NCI-H1436 (cell line): ENCODE measurements at regions not wholly inside any gene's neighbourhood (a gene's known extent, or its start where the extent isn't known, plus 50 kb on each side); places are given as distances from the start of the nearest gene placed in this dataset.

Experiments used
- DNase-seq: peaks from one replicate; lab custom pipeline; 2025; lab: John Stamatoyannopoulos, UW

- DNase-seq, result no peak
Measured at GRCh38 chr1:220982686-220983085, 103.4 kb downstream of the HLX start.

GRCh38 chr1:220983877-220984635 is 104.8 kb downstream of the HLX start:
- no peak for DNase-seq

GRCh38 chr1:220990427-220991339 is 111.4 kb downstream of the HLX start:
- DNase-seq, result no peak

DNA sequence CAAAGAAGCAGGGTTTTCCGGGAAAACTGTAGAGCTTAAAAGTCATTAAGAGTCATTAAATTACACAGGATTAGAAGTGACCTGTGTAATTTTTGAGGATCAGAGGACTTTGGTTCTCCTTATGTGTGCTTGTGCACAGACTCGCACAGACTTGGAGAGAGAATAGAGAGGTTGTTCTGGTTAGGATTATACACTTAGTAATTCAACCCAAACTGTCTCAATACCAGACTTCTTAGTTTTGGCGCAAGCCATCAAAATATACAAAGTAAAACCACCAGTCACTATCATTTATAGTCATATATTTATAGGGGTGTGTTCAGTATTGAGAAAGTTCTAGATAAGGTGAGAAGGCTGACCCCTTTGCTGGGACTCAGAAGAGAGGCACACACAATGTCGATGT is 112.3 kb downstream of the HLX start:
- DNase-seq, result no peak

GRCh38 chr1:220991959-220992704 is 112.9 kb downstream of the HLX start:
- DNase-seq, result no peak

DNA sequence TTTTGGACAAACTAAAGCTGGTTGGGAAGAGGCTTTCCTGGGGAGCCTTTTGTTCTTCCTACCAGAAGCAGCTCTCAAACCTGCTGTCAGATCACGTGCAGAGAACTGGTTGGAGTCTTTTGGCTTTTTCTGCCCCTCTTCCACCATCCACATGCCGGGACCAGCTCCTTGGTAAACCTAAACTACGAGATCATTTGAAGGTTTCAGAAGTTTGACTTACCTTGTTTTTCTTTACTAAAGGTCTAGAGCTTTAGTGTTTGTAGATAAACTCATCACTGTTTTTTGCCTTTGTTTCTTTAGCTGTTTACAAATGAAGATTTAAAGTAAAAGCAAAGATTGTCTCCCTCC is 113.4 kb downstream of the HLX start:
- DNase-seq, result no peak

- DNase-seq, result no peak
Measured at GRCh38 chr1:220994671-220995070, 115.4 kb downstream of the HLX start.

DNA sequence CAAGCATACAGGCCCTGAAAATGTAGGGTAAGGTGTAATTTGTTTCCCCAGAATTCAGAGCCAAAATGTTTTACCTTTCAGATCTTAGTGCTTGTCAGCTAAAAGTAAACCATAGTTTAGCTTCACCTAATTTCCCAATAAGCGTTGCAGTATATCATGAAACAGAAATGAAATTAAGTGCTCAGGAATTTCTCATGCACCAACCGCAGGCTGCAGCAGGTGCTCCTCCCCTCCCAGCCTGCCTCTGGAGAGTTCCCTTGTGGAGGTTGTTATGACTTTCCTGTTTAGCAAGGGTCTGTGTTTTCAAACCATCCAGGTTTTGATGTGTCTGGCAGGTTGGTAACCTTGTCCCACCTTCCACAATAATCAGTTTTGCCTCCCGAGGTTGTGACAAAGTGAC is 118.5 kb downstream of the HLX start:
- DNase-seq, result no peak

DNA sequence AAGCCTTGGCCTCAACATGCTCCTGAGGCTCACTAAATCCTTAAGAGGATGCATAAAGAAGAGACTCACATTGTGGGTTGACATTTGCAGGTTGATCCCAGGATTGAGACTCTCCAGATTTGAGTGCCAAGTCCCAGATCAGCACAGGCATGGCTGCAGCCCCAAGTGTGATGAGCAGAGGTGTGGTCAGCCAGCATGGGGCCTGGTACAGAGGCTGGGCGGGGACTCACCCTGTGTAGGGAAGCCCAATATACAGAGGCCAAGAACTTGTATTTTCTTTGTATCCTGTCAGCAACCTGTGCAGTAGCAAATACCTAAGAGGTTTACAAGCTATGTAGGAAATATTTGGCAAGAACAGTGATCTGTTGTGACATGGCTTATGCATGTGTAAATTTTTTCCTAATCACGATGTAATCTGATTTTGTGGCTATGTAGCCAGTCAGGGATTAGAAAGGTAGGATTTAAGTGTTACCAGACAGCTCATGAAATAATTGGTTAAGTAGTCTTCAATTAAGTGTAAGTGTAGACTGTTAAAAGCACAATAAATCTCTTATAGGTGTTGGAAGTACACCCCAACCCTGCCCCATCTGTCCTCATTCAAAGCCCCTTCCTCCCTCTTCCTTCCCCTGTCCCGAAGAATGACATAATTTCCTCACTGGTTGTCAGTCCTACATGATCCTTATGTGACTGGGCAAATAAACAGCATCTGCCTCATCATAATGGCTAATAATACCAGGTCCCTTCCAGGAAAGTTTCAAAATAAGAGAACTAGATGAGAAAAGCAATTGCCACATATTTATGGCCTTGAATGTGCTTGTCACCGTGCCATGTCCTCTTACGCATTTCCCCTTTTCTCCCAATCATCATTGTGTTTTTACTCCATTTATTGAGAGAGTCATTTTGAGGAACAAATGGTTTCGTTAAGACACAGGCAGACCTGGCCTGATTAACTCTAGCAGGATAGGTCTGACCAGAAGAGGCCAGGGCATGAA is 120.9 kb downstream of the HLX start:
- DNase-seq, result no peak

DNA sequence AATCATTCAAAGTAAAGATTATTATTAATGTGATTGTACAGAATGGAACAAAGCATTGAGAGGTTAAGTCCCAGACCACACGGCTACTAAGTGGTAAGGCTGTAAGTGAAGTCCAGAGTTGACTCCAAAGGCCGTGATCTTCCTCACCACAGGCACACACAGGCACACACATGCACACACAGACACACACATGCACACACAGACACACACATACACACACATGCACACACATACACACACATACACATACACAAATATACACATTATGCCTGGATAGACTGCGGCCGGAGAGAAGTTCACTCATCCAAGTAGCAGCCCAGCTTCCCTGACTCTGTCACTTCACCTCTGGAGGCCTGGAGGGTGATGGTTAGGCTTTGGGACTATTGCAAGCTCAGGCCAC is 121.9 kb downstream of the HLX start:
- DNase-seq, result no peak

GRCh38 chr1:221002601-221003000 is 123.4 kb downstream of the HLX start:
- DNase-seq, result no peak

DNA sequence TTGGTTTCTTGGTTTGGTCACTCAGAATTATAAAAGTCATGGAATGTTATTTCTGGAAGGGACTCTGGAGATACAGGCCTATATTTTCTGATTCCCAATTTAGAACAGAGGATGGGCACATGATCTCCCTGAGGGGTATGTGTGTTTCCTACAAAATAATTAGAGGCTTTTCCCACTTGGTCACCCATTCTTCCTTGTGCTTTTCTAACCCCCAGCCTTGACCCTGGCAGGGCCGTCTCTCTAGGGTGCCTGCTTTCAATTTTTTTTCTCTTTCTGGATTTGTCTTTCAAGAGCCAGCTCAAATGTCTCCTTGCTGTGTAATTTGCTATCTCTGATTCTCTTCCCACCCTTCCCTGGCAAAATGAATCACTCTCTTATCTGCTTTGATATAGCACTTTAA is 131.9 kb downstream of the HLX start:
- no peak for DNase-seq

DNA sequence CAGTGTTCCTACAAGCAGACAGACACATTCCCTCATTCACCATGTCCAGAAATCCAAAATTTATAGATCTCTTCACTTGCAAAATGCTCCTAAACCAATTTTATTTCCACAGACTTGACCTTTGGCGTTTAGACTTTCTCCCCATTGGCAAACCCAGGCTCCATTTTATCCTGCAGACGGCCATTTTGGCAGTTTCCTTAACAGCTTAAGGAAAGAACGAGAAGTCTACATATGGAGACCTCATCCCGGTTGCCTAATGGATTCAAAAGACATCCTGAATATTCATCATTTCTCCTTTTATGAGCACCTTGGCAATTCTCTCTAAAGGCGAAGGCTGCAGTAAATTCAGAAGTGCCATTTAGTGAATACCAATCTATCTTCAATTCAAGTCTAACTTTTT is 132.9 kb downstream of the HLX start:
- DNase-seq, result no peak

GRCh38 chr1:221013691-221014660 is 134.7 kb downstream of the HLX start:
- DNase-seq, result no peak

DNA sequence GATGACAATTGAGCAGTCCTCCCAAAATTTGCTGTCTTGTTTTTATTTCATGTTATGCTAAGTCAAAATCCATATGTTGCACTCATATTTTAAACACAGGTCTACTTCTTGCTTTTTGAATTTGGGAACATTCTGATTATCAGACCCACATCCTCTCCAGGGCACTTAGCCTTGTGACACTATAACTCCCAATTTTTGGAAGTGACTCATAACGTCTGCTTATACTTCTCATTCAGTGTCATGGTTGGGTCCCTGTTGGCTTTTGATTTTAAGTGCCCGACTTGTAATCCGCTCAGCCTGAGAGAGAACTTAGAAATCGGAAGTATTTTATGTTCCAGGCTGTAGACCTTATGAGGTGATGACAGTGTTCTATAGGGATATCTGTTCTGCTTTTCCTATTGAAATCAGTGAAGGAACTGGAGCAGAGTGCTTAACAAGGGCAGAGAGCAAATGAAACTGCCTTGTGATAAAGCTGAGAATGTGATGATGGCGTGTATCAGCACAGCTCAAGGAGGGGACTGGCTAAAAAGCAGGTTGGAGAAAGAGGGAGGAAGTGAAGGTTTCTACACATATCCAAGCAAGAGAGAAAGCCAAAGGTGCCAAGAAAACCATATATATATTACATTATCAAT is 136.0 kb downstream of the HLX start:
- DNase-seq, result no peak

DNA sequence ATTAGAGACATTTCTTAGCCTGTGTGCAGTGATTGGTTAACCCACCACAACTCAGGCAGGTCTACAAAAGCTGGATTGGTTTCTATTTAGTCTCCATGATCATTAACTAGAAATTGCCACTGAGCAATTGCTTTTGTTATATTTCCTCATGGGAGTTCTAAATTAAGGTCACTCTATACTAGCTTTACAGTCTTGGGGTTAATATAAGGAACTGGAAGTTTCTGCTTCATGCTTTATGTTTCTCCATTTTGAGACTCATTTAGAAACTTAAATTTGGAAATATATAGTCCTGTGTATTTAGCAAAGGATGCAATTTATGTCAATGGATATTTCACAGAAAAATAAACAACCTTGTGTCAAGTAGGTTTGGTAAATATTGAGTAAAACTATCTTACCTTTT is 137.5 kb downstream of the HLX start:
- DNase-seq, result peak; percentile 56

- DNase-seq, result no peak
Measured at GRCh38 chr1:221018414-221018813, 139.2 kb downstream of the HLX start.

GRCh38 chr1:221022331-221022730 is 143.1 kb downstream of the HLX start:
- no peak for DNase-seq

GRCh38 chr1:221023482-221023881 is 144.2 kb downstream of the HLX start:
- DNase-seq, result no peak

DNA sequence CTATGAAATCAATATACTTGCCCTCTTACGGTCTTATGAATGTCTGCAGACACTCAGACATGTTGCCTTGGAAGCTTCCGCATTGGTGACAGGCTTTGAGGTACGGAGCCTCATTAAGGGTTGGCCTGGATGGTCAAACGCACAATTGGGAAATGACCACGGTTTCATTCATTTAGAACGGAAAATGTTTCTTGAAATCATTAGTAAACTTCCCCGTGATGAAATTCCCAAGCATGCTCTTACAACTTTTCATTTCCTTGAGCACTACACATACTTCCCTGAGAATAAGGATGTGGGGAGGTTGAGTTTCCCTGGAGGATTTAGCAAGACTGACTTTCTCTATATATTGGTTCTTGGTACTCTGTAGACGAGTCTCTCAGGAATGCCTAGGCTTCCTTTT is 146.3 kb downstream of the HLX start:
- no peak for DNase-seq
